Peyer's patch (tissue), 4 donors: ENCODE measurements at regions not wholly inside any gene's neighbourhood (a gene's known extent, or its start where the extent isn't known, plus 50 kb on each side); places are given as distances from the start of the nearest gene placed in this dataset.
"Not testable (repeated sequence)": the region's sequence is repeated elsewhere in the genome, so short reads cannot be mapped to it uniquely, and the experiment has no call there.

Source experiments
- POLR2A ChIP-seq, 2 donors: fragments of 450-650 bp; IDR thresholded peaks; one replicate each; pipeline ENCODE4 v1.5.1; 2017; ENCODE audit warnings: antibody characterized with exemption in 2 of 2, mild to moderate bottlenecking in 2 of 2, moderate library complexity in 2 of 2
- TF ChIP-seq, protein P1 (sequence below), 6 experiments: fragments of 450-650 bp in 4 of 6; fragments of 200-600 bp in 2 of 6; sonication (generic) in 1 of 6; IDR thresholded peaks; one replicate each; pipeline ENCODE4 v1.5.1; 2017 to 2019; ENCODE audit warnings: antibody characterized with exemption in 6 of 6, mild to moderate bottlenecking in 3 of 6, moderate library complexity in 1 of 6

DNA sequence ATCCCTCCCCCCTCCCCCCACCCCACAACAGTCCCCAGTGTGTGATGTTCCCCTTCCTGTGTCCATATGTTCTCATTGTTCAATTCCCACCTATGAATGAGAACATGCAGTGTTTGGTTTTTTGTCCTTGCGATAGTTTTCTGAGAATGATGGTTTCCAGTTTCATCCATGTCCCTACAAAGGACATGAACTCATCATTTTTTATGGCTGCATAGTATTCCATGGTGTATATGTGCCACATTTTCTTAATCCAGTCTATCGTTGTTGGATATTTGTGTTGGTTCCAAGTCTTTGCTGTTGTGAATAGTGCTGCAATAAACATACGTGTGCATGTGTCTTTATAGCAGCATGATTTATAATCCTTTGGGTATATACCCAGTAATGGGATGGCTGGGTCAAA, 263.4 kb upstream of the GAS1 start:
- TF ChIP-seq, protein P1, sequence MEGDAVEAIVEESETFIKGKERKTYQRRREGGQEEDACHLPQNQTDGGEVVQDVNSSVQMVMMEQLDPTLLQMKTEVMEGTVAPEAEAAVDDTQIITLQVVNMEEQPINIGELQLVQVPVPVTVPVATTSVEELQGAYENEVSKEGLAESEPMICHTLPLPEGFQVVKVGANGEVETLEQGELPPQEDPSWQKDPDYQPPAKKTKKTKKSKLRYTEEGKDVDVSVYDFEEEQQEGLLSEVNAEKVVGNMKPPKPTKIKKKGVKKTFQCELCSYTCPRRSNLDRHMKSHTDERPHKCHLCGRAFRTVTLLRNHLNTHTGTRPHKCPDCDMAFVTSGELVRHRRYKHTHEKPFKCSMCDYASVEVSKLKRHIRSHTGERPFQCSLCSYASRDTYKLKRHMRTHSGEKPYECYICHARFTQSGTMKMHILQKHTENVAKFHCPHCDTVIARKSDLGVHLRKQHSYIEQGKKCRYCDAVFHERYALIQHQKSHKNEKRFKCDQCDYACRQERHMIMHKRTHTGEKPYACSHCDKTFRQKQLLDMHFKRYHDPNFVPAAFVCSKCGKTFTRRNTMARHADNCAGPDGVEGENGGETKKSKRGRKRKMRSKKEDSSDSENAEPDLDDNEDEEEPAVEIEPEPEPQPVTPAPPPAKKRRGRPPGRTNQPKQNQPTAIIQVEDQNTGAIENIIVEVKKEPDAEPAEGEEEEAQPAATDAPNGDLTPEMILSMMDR (IDR thresholded peaks at IDR 0.05), result not testable (repeated sequence)
- not testable (repeated sequence) for TF ChIP-seq POLR2A (IDR thresholded peaks at IDR 0.05)
